ENCODE measurements at regions not wholly inside any gene's neighbourhood (a gene's known extent, or its start where the extent isn't known, plus 50 kb on each side); places are given as distances from the start of the nearest gene placed in this dataset.
"Not testable (repeated sequence)": the region's sequence is repeated elsewhere in the genome, so short reads cannot be mapped to it uniquely, and the experiment has no call there.

- DNase-seq: no peak
Measured at GRCh38 chr20:30593572-30593971, 663.9 kb upstream of the DEFB115 start.

DNA sequence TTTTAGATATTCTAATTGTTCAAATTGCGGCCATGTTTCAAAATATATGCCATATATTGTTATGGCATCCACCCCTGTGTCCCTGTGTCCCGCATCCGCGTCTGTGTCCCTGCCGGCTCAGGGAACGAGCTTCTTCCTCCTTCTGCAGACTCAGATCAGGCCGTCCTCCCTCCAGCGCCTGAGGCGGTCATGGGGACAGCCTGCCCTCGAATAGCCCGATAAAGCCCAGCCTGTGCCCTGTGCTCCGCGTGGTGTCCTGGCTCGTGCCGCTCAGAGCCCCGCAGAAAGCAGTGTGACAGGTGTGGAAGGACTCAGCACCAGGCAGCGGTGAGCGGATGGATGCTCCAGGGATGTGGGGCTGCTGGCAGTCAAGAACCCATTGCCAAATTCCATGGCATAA lies 663.4 kb upstream of the DEFB115 start:
- DNase-seq: no peak

GRCh38 chr20:30595698-30596097 lies 661.8 kb upstream of the DEFB115 start:
- DNase-seq: no peak

DNA sequence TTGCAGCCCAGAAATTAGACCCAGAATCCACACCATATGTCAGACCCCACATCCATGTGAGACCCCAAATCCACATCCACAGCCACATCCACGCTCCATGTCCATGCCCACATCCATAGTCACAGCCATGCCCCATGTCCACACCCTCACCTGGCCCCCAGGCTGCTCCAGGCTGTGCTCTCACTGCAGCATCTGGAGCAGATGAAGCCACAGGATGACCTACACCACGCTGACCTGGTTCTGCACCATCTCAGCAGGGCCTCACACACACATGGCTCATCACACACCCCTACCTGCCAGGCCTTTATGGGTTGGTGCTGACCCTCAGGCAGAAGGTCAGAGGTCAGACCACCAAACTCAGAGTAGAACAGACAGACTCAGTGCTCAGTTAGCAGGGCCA lies 660.0 kb upstream of the DEFB115 start:
- DNase-seq: not testable (repeated sequence)

- no peak for DNase-seq
Measured at GRCh38 chr20:30598460-30599230, 658.8 kb upstream of the DEFB115 start.

GRCh38 chr20:30599990-30600389 lies 657.5 kb upstream of the DEFB115 start:
- no peak for DNase-seq

DNA sequence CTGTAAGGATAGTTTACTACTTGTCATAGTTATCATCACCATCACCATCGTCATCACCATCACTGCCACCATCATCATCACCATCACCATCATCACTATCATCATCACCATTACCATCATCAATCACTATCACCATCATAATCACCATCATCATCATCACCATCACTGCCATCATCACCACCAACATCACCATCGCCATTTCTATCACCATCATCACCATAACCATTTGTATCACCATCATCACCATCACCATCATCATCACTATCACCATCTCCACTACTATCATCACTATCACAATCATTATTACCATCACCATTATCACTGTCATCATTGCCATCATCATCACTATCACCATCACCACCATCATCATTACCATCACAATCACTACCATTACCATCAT lies 655.5 kb upstream of the DEFB115 start:
- DNase-seq: no peak

GRCh38 chr20:30602424-30602823 lies 655.0 kb upstream of the DEFB115 start:
- no peak for DNase-seq

DNA sequence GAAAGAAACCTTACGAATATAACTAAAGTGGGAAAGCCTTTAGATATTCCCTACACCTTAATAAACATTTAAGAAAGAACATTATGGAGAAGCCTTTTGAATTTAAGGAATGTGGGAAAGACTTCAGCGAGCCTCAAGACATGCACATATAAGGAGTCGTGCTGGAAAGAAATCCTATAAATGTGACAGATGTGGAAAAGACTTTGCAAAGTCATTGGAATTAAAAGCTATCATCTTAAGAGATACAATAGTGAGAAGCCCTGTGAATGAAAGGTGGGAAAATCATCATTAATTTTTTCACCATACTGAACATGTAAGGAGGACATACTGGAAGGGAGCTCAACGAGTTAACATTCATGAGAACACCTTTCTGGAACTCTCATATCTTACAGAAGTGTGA lies 650.5 kb upstream of the DEFB115 start:
- DNase-seq: no peak

GRCh38 chr20:30610029-30610693 lies 647.3 kb upstream of the DEFB115 start:
- DNase-seq: no peak

GRCh38 chr20:30610751-30611150 lies 646.7 kb upstream of the DEFB115 start:
- no peak for DNase-seq

DNA sequence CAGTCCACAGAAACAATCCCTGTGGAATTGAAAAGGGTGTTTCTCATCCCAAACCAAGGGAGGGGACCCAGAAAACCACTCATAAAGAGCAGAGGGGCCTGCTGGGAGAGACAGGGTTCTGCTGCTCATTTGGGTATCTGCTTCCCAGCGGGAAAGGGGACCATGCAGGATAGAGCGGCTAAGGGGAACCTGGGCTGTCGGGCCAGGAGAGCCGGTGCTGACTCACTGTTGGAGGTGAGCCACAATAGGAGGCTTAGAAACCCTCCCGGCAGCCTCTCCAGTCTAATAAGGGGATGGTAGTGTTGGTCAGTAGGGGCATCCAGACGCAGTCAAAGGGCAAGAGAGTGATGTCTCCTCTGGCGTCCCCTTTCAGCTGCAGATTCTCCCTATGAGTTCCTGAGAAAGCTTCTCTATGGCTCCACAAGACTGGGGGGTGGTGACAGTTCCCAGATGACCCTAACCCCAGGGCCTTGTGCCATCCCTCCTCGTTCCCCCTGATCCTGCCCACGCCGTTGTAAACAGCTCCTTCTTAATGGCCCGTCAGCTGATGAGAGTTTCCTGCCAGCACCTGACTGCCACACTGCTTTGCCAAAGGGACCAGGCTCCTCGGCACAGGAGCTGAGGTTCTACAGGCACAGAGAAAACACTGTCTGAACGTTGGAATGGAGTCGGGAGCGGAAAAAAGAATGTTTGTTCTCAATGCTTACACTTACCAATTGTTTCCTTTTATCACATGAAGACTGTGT lies 646.1 kb upstream of the DEFB115 start:
- no peak for DNase-seq

- DNase-seq: no peak
Measured at GRCh38 chr20:30612344-30612743, 645.1 kb upstream of the DEFB115 start.

GRCh38 chr20:30621346-30621745 lies 636.1 kb upstream of the DEFB115 start:
- DNase-seq: not testable (repeated sequence)

DNA sequence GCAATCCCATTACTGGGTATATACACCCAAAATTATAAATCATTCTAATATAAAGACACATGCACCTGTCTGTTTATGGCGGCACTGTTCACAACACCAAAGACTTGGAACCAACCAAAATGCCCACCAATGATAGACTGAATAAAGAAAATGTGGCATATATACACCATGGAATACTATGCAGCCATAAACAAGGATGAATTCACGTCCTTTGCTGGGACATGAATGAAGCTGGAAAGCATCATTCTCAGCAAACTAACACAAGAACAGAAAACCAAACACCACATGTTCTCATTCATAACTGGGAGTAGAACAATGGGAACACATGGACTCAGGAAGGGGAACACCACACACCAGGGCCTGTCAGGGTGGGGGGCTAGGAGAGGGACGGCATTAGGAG lies 633.2 kb upstream of the DEFB115 start:
- not testable (repeated sequence) for DNase-seq

- DNase-seq: not testable (repeated sequence)
Measured at GRCh38 chr20:30629376-30629775, 628.1 kb upstream of the DEFB115 start.

GRCh38 chr20:30630761-30631160 lies 626.7 kb upstream of the DEFB115 start:
- no peak for DNase-seq

DNA sequence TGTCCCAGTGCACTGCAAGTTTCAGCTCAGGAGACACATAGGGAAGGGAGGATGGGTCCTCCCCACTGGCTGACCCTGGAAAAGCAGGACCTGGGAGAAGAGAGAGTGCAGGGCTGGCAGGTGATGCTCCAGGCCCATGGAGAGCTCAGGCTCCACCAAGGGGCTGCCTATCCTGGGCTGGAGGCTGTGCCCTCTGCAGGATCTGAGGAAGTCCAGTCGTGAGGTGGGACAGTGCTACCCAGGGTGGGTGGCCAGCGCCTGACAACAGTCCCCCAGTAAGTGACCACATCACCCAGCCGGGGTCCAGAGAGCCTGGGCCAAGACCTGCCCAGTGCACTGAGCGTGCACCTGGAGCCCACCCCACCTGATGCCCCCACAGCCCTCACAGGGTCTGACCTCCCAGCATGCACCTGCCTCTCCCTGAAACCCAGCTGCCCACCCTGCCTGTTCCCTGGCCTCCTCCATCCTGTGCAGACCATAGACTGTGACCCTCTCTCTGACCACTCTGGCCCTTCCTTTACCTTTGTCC lies 626.1 kb upstream of the DEFB115 start:
- not testable (repeated sequence) for DNase-seq

- DNase-seq: not testable (repeated sequence)
Measured at GRCh38 chr20:30632773-30633172, 624.7 kb upstream of the DEFB115 start.

DNA sequence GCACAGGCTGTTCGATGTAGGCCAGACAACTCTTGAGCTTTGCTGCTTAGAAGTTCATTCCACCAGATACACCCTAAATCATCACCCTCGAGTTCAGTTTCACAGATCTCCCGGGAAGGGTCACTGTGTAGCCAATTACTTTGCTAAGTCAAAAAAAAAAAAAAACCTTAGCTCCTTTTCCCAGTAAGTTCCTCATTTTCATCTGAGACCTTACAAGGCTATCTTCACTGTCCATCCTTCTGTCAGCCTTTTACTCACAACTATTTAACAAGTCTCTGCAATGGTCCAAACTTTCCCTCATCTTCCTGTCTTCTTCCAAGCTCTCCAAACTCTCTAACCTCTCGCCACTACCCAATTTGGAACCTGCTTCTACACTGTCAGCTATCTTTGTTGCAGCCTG lies 615.9 kb upstream of the DEFB115 start:
- DNase-seq: not testable (repeated sequence)

- not testable (repeated sequence) for DNase-seq
Measured at GRCh38 chr20:30660982-30661381, 596.5 kb upstream of the DEFB115 start.

GRCh38 chr20:30668418-30668817 lies 589.0 kb upstream of the DEFB115 start:
- not testable (repeated sequence) for DNase-seq

GRCh38 chr20:30669330-30670029 lies 588.0 kb upstream of the DEFB115 start:
- not testable (repeated sequence) for DNase-seq
